ENCODE measurements at regions not wholly inside any gene's neighbourhood (a gene's known extent, or its start where the extent isn't known, plus 50 kb on each side); places are given as distances from the start of the nearest gene placed in this dataset.
A peak's percentile ranks its signal among the peaks of the same experiment; 100 is the strongest.

- no peak for DNase-seq (ENCODE audit: low read depth)
These were observed 65.0 kb upstream of the TRPC4 start for GRCh38 chr13:37934339-37935191.

GRCh38 chr13:37929308-37929707 is 59.7 kb upstream of the TRPC4 start:
- peak; percentile 7 for DNase-seq (ENCODE audit: low read depth)

- no peak for DNase-seq (ENCODE audit: low read depth)
These were observed 58.0 kb upstream of the TRPC4 start for GRCh38 chr13:37927561-37927960.

GRCh38 chr13:37925878-37926473 is 56.4 kb upstream of the TRPC4 start:
- DNase-seq (ENCODE audit: low read depth) = no peak

GRCh38 chr13:37923236-37923635 is 53.7 kb upstream of the TRPC4 start:
- no peak for DNase-seq (ENCODE audit: low read depth)

GRCh38 chr13:37919329-37919880 is 49.8 kb upstream of the TRPC4 start:
- DNase-seq (ENCODE audit: low read depth) = peak; percentile 4

All from M059J (cell line).